ENCODE measurements at regions not wholly inside any gene's neighbourhood (a gene's known extent, or its start where the extent isn't known, plus 50 kb on each side); places are given as distances from the start of the nearest gene placed in this dataset.

- ATAC-seq (ENCODE audit: low read depth) (no peak), DNase-seq (no peak)
- no peak overlapping the region for H3K27ac Mint-ChIP-seq
- no peaks in the 10 kb centered on the region for H3K4me1 Mint-ChIP-seq
- Histone ChIP-seq H3K4me1 (ENCODE audit: control insufficient read depth in 2 of 2, insufficient read depth in 2 of 2, low read length in 2 of 2) (no peaks in the 10 kb centered on the region), H3K79me2 (ENCODE audit: control insufficient read depth, insufficient read depth, low read length) (no peaks in the 10 kb centered on the region), H3K4me2 (replicated peaks; ENCODE audit: low read depth, low read length, poor library complexity, severe bottlenecking) (no peak overlapping the region), H3K9me3 (ENCODE audit: control extremely low read depth in 1 of 3, control insufficient read depth in 2 of 3, insufficient read depth in 1 of 3, low read length in 2 of 3) (no peaks in the 10 kb centered on the region), H3K36me3 (replicated peaks in 1 of 2; ENCODE audit: control extremely low read depth in 1 of 2, control insufficient read depth in 1 of 2, extremely low read depth in 1 of 2, insufficient read depth in 2 of 2, low read length in 1 of 2) (no peaks in the 10 kb centered on the region), H3K27me3 (replicated peaks in 1 of 4; ENCODE audit: control extremely low read depth in 1 of 4, control insufficient read depth in 3 of 4, insufficient read depth in 4 of 4, low read length in 3 of 4) (no peaks in the 10 kb centered on the region), H3K27ac (ENCODE audit: low read length in 2 of 2) (no peak overlapping the region), H3K4me3 (ENCODE audit: control extremely low read depth in 1 of 5, extremely low read depth in 1 of 5, insufficient read depth in 1 of 5, low read depth in 2 of 5, low read length in 4 of 5) (no peak overlapping the region), H2AFZ (ENCODE audit: insufficient read depth, low read depth, low read length, poor library complexity, severe bottlenecking) (no peak overlapping the region), H3K9ac (ENCODE audit: low read length) (no peak overlapping the region), H4K20me1 (ENCODE audit: control insufficient read depth, insufficient read depth, low read length, poor library complexity, severe bottlenecking) (no peaks in the 10 kb centered on the region)
- TF ChIP-seq EZH2 (IDR thresholded peaks at IDR 0.05; ENCODE audit: borderline replicate concordance, insufficient read depth, low read depth, low read length, poor library complexity, severe bottlenecking): no peak
- no peak for TF ChIP-seq CTCF (IDR thresholded peaks at IDR 0.05)
- WGBS (ENCODE audit: insufficient coverage): over 99% methylated on average over 32 of the region's 40 CpGs
- H3K4me3 Mint-ChIP-seq: no peak overlapping the region
- no peaks in the 10 kb centered on the region for H3K27me3 Mint-ChIP-seq
- H3K9me3 Mint-ChIP-seq (ENCODE audit: insufficient read depth): no peaks in the 10 kb centered on the region
- intact Hi-C loops (cut with micrococcal nuclease): no loop called here
- POLR2A ChIA-PET: no interaction called here
- CTCF ChIA-PET: no interaction called here
These were observed 83.7 kb upstream of the F9 start for GRCh38 chrX:139446832-139447231.

DNA sequence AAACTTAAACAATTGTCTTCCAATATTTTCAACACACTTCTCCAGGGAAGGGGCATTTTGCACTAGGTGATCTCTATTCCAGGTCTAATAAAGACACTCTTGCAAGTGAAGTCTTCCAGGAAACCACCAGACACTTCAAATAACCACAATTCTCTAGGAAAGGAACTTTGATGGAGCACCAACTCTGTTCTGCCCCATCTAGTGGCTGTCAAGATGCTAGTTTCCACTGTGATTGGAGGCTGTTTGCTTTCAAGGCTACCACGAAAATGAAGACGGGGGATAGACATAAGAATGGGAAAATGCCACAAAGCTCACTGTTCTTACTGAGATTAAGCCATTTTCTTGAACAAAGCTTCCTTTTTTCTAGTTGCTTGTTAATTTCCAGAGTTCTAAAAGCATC is 100.6 kb upstream of the F9 start:
- POLR2A ChIA-PET: no interaction called here
- ATAC-seq (ENCODE audit: low read depth) (no peak), DNase-seq (no peak)
- H3K27ac Mint-ChIP-seq: no peak overlapping the region
- no peak overlapping the region for H3K4me2 ChIP-seq (replicated peaks; ENCODE audit: low read depth, low read length, poor library complexity, severe bottlenecking)
- H3K9me3 Mint-ChIP-seq (ENCODE audit: insufficient read depth): no peaks in the 10 kb centered on the region
- CTCF ChIA-PET: no interaction called here
- H4K20me1 ChIP-seq (ENCODE audit: control insufficient read depth, insufficient read depth, low read length, poor library complexity, severe bottlenecking): no peaks in the 10 kb centered on the region
- no peaks in the 10 kb centered on the region for H3K9me3 ChIP-seq (ENCODE audit: control extremely low read depth in 1 of 3, control insufficient read depth in 2 of 3, insufficient read depth in 1 of 3, low read length in 2 of 3)
- WGBS (ENCODE audit: insufficient coverage): no CpG with 5 or more reads among the region's 2 CpGs
- TF ChIP-seq EZH2 (IDR thresholded peaks at IDR 0.05; ENCODE audit: borderline replicate concordance, insufficient read depth, low read depth, low read length, poor library complexity, severe bottlenecking): no peak
- TF ChIP-seq CTCF (IDR thresholded peaks at IDR 0.05): no peak
- H3K4me3 ChIP-seq (ENCODE audit: control extremely low read depth in 1 of 5, extremely low read depth in 1 of 5, insufficient read depth in 1 of 5, low read depth in 2 of 5, low read length in 4 of 5): no peak overlapping the region
- no peaks in the 10 kb centered on the region for H3K27me3 ChIP-seq (replicated peaks in 1 of 4; ENCODE audit: control extremely low read depth in 1 of 4, control insufficient read depth in 3 of 4, insufficient read depth in 4 of 4, low read length in 3 of 4)
- no peak overlapping the region for H2AFZ ChIP-seq (ENCODE audit: insufficient read depth, low read depth, low read length, poor library complexity, severe bottlenecking)
- no peaks in the 10 kb centered on the region for H3K4me1 ChIP-seq (ENCODE audit: control insufficient read depth in 2 of 2, insufficient read depth in 2 of 2, low read length in 2 of 2)
- no peaks in the 10 kb centered on the region for H3K27me3 Mint-ChIP-seq
- H3K27ac ChIP-seq (ENCODE audit: low read length in 2 of 2): no peak overlapping the region
- intact Hi-C loops (cut with micrococcal nuclease): no loop called here
- no peaks in the 10 kb centered on the region for H3K79me2 ChIP-seq (ENCODE audit: control insufficient read depth, insufficient read depth, low read length)
- no peaks in the 10 kb centered on the region for H3K4me1 Mint-ChIP-seq
- H3K9ac ChIP-seq (ENCODE audit: low read length): no peak overlapping the region
- H3K36me3 ChIP-seq (replicated peaks in 1 of 2; ENCODE audit: control extremely low read depth in 1 of 2, control insufficient read depth in 1 of 2, extremely low read depth in 1 of 2, insufficient read depth in 2 of 2, low read length in 1 of 2): no peaks in the 10 kb centered on the region
- H3K4me3 Mint-ChIP-seq: no peak overlapping the region
